HCT116 (cell line): ENCODE measurements at regions not wholly inside any gene's neighbourhood (a gene's known extent, or its start where the extent isn't known, plus 50 kb on each side); places are given as distances from the start of the nearest gene placed in this dataset.

Source experiments
- ATAC-seq: fragments of 200-7000 bp; cut with Tn5 transposase; 2 replicates; pipeline ENCODE4 v1.9.1; 2020; ENCODE audit warnings: mild to moderate bottlenecking, moderate library complexity
- BruUV-seq: library from RNA; stranded (reverse); fragments of 400-500 nt; replicated peaks from 2 replicates; lab custom pipeline; 2021; lab: Mats Ljungman, UMichigan
- CTCF ChIA-PET: fragments of 300-600 bp; sonication (Branson Sonifier 250); formaldehyde crosslinking; loops from one replicate; lab custom pipeline; 2021; ENCODE audit warnings: antibody characterized with exemption; lab: Charles Lee
- POLR2A ChIA-PET: fragments of 300-600, 350-600 bp; sonication (Branson Sonifier 250); formaldehyde crosslinking; loops from one replicate; lab custom pipeline; 2021; ENCODE audit warnings: antibody characterized with exemption; lab: Charles Lee
- RAD21 ChIA-PET, 2 experiments: fragments of 300-600 bp; sonication (Branson Sonifier 250); formaldehyde crosslinking; loops; one replicate each; lab custom pipeline; 2023; ENCODE audit warnings: low total read pairs in 2 of 2; ENCODE audit not compliant: uncharacterized antibody in 2 of 2, unreplicated experiment in 2 of 2, low non-redundant PET in 1 of 2; lab: Charles Lee
- DNase-seq: peaks from one replicate; pipeline ENCODE4 v3.0.0-alpha.2; 2010; ENCODE audit warnings: low read depth, low spot score
- H2AFZ ChIP-seq: fragments of 200-600 bp; shearing (Covaris generic), sonication (generic); 2 replicates; pipeline ENCODE4 v1.6.1; 2017; ENCODE audit warnings: low read depth, mixed run types, mixed read lengths, antibody characterized with exemption, low read length; ENCODE audit not compliant: poor library complexity, severe bottlenecking
- H3K27ac ChIP-seq: 2 replicates; pipeline ENCODE4 v1.5.1; 2012; ENCODE audit warnings: low read depth, low read length
- H3K27me3 ChIP-seq: fragments of 200-600 bp; sonication (generic); 2 replicates; pipeline ENCODE4 v1.6.1; 2016; ENCODE audit warnings: mixed run types, low read length, mixed read lengths; ENCODE audit not compliant: insufficient read depth
- H3K36me3 ChIP-seq, 2 experiments: fragments of 200-500 bp in 1 of 2; fragments of 200-600 bp in 1 of 2; sonication (Bioruptor generic) in 1 of 2; sonication (generic) in 1 of 2; 2 replicates each; pipeline versions ENCODE4 v1.5.1 to v1.6.1; 2014 to 2016; ENCODE audit warnings: low read length in 2 of 2, inconsistent platforms in 1 of 2, mixed read lengths in 1 of 2, mixed run types in 1 of 2; ENCODE audit not compliant: insufficient read depth in 2 of 2, control insufficient read depth in 1 of 2
- H3K4me1 ChIP-seq, 2 experiments: fragments of 200-600 bp in 1 of 2; sonication (generic) in 1 of 2; 2 replicates each; pipeline versions ENCODE4 v1.5.1 to v1.6.1; 2012 to 2017; ENCODE audit warnings: low read length in 2 of 2, inconsistent platforms in 1 of 2, mild to moderate bottlenecking in 1 of 2, mixed read lengths in 1 of 2, mixed run types in 1 of 2, moderate library complexity in 1 of 2; ENCODE audit not compliant: insufficient read depth in 2 of 2, control insufficient read depth in 1 of 2
- H3K4me2 ChIP-seq: fragments of 200-600 bp; sonication (generic); 2 replicates; pipeline ENCODE4 v1.6.1; 2017; ENCODE audit warnings: mixed run types, low read length, mixed read lengths
- H3K4me3 ChIP-seq, 2 experiments: fragments of 200-600 bp in 1 of 2; sonication (generic) in 1 of 2; replicated peaks in 1 of 2; 2 replicates each; pipeline ENCODE4 v1.5.1; 2011 to 2016; ENCODE audit warnings: low read length in 2 of 2, control low read depth in 1 of 2, low read depth in 1 of 2, mild to moderate bottlenecking in 1 of 2, mixed read lengths in 1 of 2, mixed run types in 1 of 2
- H3K79me2 ChIP-seq: fragments of 200-600 bp; sonication (generic); 2 replicates; pipeline ENCODE4 v1.6.1; 2017; ENCODE audit warnings: mild to moderate bottlenecking, mixed run types, low read length, moderate library complexity, mixed read lengths; ENCODE audit not compliant: insufficient read depth
- H3K9ac ChIP-seq: fragments of 200-600 bp; sonication (generic); 2 replicates; pipeline ENCODE4 v1.6.1; 2016; ENCODE audit warnings: low read length, mixed read lengths
- H3K9me2 ChIP-seq: fragments of 200-600 bp; sonication (generic), shearing (Covaris generic); 2 replicates; pipeline ENCODE4 v1.6.1; 2017; ENCODE audit warnings: mixed run types, mild to moderate bottlenecking, moderate library complexity; ENCODE audit not compliant: insufficient read depth
- H3K9me3 ChIP-seq, 2 experiments: fragments of 200-500 bp in 1 of 2; fragments of 200-600 bp in 1 of 2; sonication (Bioruptor generic) in 1 of 2; sonication (generic) in 1 of 2; 2 replicates each; pipeline ENCODE4 v1.6.1; 2014 to 2017; ENCODE audit warnings: low read length in 2 of 2, mixed read lengths in 2 of 2, inconsistent platforms in 1 of 2, low read depth in 1 of 2, mild to moderate bottlenecking in 1 of 2, mixed run types in 1 of 2, moderate library complexity in 1 of 2; ENCODE audit not compliant: control insufficient read depth in 1 of 2, insufficient read depth in 1 of 2
- H4K20me1 ChIP-seq: fragments of 200-600 bp; sonication (generic), shearing (Covaris generic); 2 replicates; pipeline ENCODE4 v1.6.1; 2017; ENCODE audit warnings: mixed run types, mild to moderate bottlenecking, moderate library complexity; ENCODE audit not compliant: insufficient read depth
- EGR1 ChIP-seq: IDR thresholded peaks from 2 replicates; pipeline ENCODE4 v1.6.1; 2012; ENCODE audit warnings: low read depth
- EZH2phosphoT487 ChIP-seq: fragments of 200-600 bp; IDR thresholded peaks from 2 replicates; pipeline ENCODE4 v1.6.1; 2018; ENCODE audit warnings: antibody characterized with exemption, borderline replicate concordance
- POLR2A ChIP-seq: IDR thresholded peaks from 2 replicates; pipeline ENCODE4 v1.7.0; 2011; ENCODE audit warnings: borderline replicate concordance; ENCODE audit not compliant: insufficient read depth, insufficient read length; ENCODE audit errors: extremely low read depth
- SIN3A ChIP-seq: IDR thresholded peaks from 2 replicates; pipeline ENCODE4 v1.6.1; 2012; ENCODE audit warnings: low read depth
- YY1 ChIP-seq: IDR thresholded peaks from 2 replicates; pipeline ENCODE4 v1.6.1; 2011; ENCODE audit warnings: low read length, low read depth, moderate library complexity, mild to moderate bottlenecking; ENCODE audit not compliant: insufficient replicate concordance; ENCODE audit errors: extremely low read depth
- intact Hi-C: fragments of 100-400 bp; cut with micrococcal nuclease; formaldehyde crosslinking; loops from 2 replicates; pipeline ENCODE4 v1.10.0; 2022
- TF ChIP-seq, protein P1 (sequence below): IDR thresholded peaks from 2 replicates; pipeline ENCODE4 v1.6.1; 2012
- TF ChIP-seq, protein P2 (sequence below): IDR thresholded peaks from 2 replicates; pipeline ENCODE4 v1.6.1; 2011; ENCODE audit warnings: mild to moderate bottlenecking, low read length, moderate library complexity; ENCODE audit not compliant: insufficient replicate concordance; ENCODE audit errors: extremely low read depth
- TF ChIP-seq, protein P3 (sequence below): IDR thresholded peaks from 2 replicates; pipeline ENCODE4 v1.6.1; 2012
- TF ChIP-seq, protein P4 (sequence below), 3 experiments: fragments of 200-600 bp in 1 of 3; sonication (generic) in 1 of 3; IDR thresholded peaks in 2 of 3; conservative IDR thresholded peaks in 1 of 3; 2 replicates each; pipeline ENCODE4 v1.5.1; 2012 to 2017; ENCODE audit warnings: low read depth in 2 of 3, low read length in 2 of 3, antibody characterized with exemption in 1 of 3, borderline replicate concordance in 1 of 3, control low read depth in 1 of 3, mild to moderate bottlenecking in 1 of 3, mixed read lengths in 1 of 3, mixed run types in 1 of 3, moderate library complexity in 1 of 3; ENCODE audit not compliant: insufficient read depth in 1 of 3

DNA sequence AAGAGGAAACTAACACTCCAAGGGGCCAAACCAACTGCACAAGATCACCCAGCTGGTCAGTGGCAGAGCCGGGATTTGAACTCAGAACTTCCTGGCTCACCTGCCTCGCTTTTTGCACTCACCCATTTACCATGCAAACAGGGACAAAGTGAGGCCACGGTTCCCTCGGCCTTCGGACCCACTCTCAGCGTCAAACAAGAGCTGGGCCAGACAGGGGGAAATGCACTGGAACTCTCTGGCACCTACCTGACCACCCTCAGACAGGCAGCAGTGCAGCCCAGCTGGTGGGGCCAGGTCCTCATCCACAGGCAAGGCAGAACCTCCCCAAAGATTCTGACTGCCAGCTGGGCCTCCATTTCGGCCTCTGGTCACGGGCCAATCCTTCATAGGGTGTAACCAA is 93.7 kb upstream of the SRSF6 start:
- no peak overlapping the region for H3K4me2 ChIP-seq
- ChIA-PET POLR2A (no interaction called here), RAD21 (no interaction called here), CTCF (no interaction called here)
- no peaks in the 10 kb centered on the region for H4K20me1 ChIP-seq
- no peak overlapping the region for H3K9ac ChIP-seq
- no peaks in the 10 kb centered on the region for H3K9me2 ChIP-seq
- no peak overlapping the region for H2AFZ ChIP-seq
- no peak for ATAC-seq
- H3K4me3 ChIP-seq, result no peak overlapping the region
- H3K79me2 ChIP-seq, result no peaks in the 10 kb centered on the region
- no peaks in the 10 kb centered on the region for H3K4me1 ChIP-seq
- no peaks in the 10 kb centered on the region for H3K36me3 ChIP-seq
- TF ChIP-seq EZH2phosphoT487, result no peak
- no peak for TF ChIP-seq EGR1
- TF ChIP-seq, protein P1, sequence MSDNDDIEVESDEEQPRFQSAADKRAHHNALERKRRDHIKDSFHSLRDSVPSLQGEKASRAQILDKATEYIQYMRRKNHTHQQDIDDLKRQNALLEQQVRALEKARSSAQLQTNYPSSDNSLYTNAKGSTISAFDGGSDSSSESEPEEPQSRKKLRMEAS, result no peak
- TF ChIP-seq, protein P2, sequence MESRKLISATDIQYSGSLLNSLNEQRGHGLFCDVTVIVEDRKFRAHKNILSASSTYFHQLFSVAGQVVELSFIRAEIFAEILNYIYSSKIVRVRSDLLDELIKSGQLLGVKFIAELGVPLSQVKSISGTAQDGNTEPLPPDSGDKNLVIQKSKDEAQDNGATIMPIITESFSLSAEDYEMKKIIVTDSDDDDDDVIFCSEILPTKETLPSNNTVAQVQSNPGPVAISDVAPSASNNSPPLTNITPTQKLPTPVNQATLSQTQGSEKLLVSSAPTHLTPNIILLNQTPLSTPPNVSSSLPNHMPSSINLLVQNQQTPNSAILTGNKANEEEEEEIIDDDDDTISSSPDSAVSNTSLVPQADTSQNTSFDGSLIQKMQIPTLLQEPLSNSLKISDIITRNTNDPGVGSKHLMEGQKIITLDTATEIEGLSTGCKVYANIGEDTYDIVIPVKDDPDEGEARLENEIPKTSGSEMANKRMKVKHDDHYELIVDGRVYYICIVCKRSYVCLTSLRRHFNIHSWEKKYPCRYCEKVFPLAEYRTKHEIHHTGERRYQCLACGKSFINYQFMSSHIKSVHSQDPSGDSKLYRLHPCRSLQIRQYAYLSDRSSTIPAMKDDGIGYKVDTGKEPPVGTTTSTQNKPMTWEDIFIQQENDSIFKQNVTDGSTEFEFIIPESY, result no peak
- TF ChIP-seq, protein P3, sequence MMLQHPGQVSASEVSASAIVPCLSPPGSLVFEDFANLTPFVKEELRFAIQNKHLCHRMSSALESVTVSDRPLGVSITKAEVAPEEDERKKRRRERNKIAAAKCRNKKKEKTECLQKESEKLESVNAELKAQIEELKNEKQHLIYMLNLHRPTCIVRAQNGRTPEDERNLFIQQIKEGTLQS, result no peak
- TF ChIP-seq POLR2A, result no peak
- TF ChIP-seq SIN3A, result no peak
- TF ChIP-seq YY1, result no peak
- TF ChIP-seq, protein P4, sequence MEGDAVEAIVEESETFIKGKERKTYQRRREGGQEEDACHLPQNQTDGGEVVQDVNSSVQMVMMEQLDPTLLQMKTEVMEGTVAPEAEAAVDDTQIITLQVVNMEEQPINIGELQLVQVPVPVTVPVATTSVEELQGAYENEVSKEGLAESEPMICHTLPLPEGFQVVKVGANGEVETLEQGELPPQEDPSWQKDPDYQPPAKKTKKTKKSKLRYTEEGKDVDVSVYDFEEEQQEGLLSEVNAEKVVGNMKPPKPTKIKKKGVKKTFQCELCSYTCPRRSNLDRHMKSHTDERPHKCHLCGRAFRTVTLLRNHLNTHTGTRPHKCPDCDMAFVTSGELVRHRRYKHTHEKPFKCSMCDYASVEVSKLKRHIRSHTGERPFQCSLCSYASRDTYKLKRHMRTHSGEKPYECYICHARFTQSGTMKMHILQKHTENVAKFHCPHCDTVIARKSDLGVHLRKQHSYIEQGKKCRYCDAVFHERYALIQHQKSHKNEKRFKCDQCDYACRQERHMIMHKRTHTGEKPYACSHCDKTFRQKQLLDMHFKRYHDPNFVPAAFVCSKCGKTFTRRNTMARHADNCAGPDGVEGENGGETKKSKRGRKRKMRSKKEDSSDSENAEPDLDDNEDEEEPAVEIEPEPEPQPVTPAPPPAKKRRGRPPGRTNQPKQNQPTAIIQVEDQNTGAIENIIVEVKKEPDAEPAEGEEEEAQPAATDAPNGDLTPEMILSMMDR (IDR thresholded peaks at IDR 0.05 in 2 of 3, conservative IDR thresholded peaks at IDR 0.05 in 1 of 3; ENCODE audit: borderline replicate concordance in 1 of 3, insufficient read depth in 1 of 3, low read depth in 2 of 3, low read length in 2 of 3), result no peak
- H3K27ac ChIP-seq, result no peak overlapping the region
- H3K27me3 ChIP-seq, result peaks cover 42% of the 10 kb centered on the region
- intact Hi-C loops, result no loop called here
- BruUV-seq, result no TSS peak
- DNase-seq, result no peak
- H3K9me3 ChIP-seq, result no peaks in the 10 kb centered on the region
